NOMO-1 (cell line): ENCODE measurements at regions not wholly inside any gene's neighbourhood (a gene's known extent, or its start where the extent isn't known, plus 50 kb on each side); places are given as distances from the start of the nearest gene placed in this dataset.
"Not testable (repeated sequence)": the region's sequence is repeated elsewhere in the genome, so short reads cannot be mapped to it uniquely, and the experiment has no call there.

Source experiments
- DNase-seq, 2 experiments: peaks; one replicate each; lab custom pipeline; 2025; ENCODE audit not compliant: unreplicated experiment in 2 of 2; lab: John Stamatoyannopoulos, UW

DNA sequence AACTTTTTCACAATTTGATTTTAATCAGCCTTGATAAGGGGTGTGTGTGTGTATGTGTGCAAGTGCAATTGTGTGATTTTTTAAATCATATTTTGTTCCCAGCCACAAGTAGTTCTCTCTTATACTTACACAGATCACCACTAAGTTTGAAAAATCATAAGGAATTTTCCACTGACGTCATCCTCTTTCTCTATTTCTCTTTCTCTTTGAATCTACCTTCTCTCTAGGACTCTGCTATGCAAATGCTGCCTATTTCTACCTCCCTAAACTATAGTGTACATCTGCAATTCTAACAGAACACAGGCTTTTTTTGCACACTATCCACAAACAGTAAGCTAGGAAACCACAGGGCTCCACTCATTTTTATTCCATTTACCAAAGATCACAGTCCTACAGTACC, 254.6 kb upstream of the CYLC2 start:
- DNase-seq, result no peak

DNA sequence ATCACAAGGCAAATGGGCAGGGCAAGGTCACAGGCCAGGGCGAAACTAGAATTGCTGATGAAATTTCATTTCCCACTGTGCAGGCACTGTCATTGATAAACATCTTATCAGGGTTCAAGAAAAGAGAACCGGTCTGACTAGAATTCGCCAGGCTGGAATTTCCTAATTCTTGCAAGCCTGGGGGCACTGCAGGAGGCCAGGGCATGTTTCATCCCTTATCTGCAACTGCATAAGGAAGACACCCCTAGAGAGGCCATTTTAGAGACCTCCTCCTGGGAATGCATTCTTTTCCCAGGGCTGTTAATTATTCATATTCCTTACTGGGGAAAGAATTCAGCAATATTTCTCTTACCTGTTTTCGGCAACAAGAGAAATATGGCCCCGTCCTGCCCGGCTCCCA, 266.2 kb upstream of the CYLC2 start:
- DNase-seq, result no peak

DNA sequence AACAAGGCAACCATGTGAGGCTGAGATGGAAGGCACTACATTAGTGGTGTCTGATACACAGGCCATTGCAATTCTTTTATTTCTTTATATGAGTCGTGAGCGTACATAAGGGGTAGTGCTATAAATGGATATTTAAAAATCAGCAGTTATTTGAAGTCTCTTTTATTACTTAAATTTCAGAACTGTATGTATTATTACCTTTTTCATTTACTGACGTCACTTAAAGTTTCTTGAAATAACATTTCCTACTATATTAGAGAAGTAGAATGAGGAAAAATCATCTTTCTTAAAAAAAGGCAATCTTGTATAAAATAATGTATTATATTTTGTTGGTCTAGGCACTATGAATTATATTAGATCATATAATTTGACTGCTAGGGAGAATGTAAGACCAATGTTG, 280.9 kb upstream of the CYLC2 start:
- DNase-seq, result no peak

DNA sequence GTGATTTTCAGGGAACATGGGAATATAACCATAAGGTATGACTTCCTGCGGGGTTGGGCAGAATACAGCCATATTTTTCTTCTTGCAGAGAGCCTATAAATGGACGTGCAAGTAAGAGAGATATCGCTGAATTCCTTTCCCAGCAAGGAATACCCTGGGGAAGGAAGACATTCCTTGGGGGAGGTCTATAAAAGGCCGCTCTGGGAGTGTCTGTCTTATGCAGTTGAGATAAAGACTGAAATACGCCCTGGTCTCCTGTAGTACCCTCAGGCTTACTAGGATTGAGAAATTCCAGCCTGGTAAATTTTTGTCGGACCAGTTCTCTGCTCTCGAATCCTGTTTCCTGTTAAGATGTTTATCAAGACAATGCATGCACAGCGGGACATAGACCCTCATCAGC, 282.2 kb upstream of the CYLC2 start:
- DNase-seq, result not testable (repeated sequence)

DNA sequence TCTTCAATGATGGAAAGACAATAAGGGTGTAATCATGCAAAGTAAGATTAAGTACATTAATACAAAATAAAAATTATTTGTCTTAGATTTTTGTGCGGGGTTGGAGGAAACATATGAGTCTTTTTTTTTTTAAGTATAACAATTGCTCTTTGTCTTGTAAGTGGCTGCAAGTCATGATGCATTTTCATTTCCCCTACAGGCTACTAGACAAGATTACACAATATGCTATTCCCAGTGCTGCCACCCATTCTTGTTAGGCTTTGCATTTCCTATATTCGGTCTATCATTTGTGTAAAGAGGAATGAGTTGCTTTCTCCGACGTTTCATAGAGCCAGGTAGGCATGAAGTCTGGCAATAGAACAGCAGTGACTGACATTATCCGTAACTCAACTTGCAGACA, 294.2 kb upstream of the CYLC2 start:
- DNase-seq, result peak in 1 of 2 experiments; percentile 6

DNA sequence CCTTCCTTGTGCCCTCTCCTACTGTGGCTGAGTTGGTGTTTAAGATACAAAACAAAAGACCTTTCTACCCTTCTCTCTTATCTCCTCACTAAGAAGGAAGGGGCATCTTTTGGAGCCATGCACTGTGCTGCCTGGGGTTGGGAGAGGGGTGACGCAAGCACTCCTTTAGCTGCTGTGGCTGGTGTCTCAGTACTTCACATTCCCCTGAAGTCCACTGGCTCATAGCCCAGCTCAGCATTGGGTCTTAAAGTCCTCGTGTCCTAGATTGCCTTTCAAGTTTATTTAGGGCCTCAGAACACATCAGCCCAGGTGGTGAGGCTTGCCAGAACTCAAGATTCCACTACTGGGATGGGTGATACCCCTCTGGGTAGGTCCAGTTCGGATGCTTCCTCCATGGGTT, 325.9 kb upstream of the CYLC2 start:
- DNase-seq, result no peak

- DNase-seq, result no peak
These were observed 342.7 kb upstream of the CYLC2 start for GRCh38 chr9:102652471-102652870.

DNA sequence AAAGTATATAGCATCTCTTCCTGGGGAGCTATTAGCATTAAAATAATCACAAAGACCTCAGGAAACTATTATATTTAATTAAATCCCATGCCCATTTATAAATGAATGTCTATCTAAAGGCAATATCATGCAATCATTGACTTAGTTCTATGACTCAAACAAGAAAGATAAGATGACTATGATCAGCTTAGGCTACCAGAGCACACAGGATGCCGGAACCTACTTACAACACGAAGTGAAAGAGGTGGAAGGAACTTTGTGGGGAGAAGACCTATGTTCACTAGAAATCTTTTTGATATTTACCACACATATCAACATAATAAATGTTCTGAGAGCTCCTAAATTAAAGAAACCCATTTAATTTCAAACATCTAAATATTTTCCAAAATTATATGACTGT, 344.2 kb upstream of the CYLC2 start:
- no peak for DNase-seq

DNA sequence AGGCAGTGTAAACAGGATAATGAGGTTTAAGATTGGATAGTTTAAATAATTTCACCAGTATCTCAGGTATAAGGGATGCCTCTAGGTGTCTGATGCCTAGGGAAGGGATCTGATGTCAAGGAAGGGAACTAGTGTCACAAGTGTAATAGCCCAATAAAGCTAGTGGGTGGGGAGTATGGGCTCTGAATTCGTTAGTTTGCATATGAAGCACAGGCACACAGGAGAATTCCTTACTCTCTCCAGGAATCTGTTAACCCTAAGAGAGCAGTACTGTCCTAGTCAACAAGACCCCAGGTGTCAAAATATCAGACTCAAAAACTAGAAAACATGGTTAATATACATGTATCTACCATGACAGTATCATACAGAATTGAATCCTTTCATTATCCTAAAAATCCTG, 352.5 kb upstream of the CYLC2 start:
- DNase-seq, result no peak

GRCh38 chr9:102631559-102631958, 363.6 kb upstream of the CYLC2 start:
- peak; percentile 1 to 26 for DNase-seq

- DNase-seq, result no peak
These were observed 385.7 kb upstream of the CYLC2 start for GRCh38 chr9:102609461-102609860.

GRCh38 chr9:102603198-102604195, 391.6 kb upstream of the CYLC2 start:
- not testable (repeated sequence) for DNase-seq

GRCh38 chr9:102594241-102594640, 400.9 kb upstream of the CYLC2 start:
- DNase-seq, result no peak

GRCh38 chr9:102587281-102587680, 407.9 kb upstream of the CYLC2 start:
- no peak for DNase-seq

DNA sequence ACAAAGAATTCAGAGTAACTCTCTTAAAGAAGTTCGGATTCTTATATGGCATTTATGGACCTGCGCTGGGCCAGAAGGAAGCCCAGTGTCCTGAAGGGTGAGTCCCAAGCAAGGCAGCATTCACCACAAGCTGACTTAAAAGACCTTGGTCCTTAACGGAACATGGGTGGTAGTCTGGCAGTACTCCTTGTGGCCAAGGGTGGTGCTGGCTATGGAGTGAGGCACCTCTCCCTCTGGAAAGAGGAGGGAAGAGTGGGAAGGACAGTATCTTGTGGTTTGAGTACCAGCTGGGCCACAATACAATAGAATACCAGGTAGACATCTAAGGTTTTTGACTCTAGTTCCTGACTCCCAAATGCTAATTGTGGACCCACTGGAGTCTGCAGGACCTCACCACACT, 425.7 kb upstream of the CYLC2 start:
- no peak for DNase-seq

DNA sequence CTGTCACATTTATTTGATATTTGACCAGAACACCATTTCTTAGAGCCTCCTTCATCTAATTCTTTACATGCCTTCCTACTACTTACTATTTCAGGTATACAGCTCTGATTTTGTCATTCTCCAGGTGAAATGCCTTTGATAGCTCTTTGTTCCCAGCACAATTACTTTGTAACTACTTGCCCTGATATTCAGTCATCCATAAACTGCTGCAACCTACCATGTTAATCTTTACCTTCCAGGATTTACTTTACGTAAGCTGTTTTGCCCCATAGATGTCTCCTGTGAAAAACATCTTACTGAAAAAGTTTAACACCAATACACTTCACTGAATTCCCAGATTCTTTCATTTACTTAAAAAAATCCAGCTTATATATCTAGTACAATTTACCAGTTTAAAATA, 443.8 kb upstream of the CYLC2 start:
- no peak for DNase-seq

GRCh38 chr9:102550886-102551285, 444.2 kb upstream of the CYLC2 start:
- DNase-seq, result no peak

- DNase-seq, result no peak
These were observed 444.9 kb upstream of the CYLC2 start for GRCh38 chr9:102550266-102550665.

- DNase-seq, result no peak
These were observed 461.1 kb upstream of the CYLC2 start for GRCh38 chr9:102534031-102534430.

GRCh38 chr9:102521097-102521755, 473.9 kb upstream of the CYLC2 start:
- DNase-seq, result no peak

GRCh38 chr9:102519423-102519822, 475.7 kb upstream of the CYLC2 start:
- DNase-seq, result no peak

DNA sequence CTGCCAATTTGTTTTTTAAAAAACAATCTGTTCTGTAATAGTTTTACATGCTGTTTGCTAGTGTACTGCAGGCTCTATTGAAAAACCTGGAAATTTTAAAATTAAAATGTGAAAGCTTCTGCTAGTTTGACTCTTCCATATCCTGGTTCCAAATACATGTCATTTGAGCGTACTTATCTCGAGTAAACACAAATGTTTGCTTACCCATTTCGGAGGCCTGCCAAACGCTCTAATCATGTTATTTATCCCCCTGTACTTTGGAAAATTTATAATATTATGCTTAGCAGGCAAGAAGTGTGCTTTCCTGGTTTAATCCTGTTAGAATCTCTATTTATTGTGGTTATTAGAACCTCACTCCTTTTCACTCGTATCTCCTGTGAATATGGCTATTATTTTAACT, 476.8 kb upstream of the CYLC2 start:
- no peak for DNase-seq
